C4-2B (cell line): ENCODE measurements at regions not wholly inside any gene's neighbourhood (a gene's known extent, or its start where the extent isn't known, plus 50 kb on each side); places are given as distances from the start of the nearest gene placed in this dataset.

Experiments
- ZFX ChIP-seq: fragments of 450-650 bp; IDR thresholded peaks from 2 replicates; pipeline ENCODE4 v1.6.1; 2017
- TF ChIP-seq, protein P1 (sequence below): fragments of 450-650 bp; conservative IDR thresholded peaks from 2 replicates; pipeline ENCODE4 v1.5.1; 2017; ENCODE audit warnings: mild to moderate bottlenecking

DNA sequence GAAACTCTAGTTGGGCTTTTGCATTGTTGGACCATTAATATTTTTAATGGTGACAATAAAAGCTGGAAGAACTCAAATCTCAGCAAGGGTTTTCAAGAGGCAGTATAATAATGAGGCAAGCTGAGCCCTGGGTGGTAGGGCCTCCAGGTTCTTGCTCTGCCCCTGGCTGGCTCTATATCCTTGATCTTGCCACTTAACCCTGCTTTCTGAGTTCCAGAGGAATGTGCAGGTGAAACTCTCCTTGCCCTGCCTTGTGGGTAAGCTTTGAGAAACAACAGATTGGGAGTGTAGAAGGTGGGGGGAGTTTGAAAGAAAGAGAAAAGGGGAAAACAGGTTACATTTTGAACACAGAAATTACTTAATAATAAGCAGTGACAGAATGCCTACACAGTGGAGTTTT lies 103.3 kb upstream of the MAP4K3 start:
- TF ChIP-seq, protein P1, sequence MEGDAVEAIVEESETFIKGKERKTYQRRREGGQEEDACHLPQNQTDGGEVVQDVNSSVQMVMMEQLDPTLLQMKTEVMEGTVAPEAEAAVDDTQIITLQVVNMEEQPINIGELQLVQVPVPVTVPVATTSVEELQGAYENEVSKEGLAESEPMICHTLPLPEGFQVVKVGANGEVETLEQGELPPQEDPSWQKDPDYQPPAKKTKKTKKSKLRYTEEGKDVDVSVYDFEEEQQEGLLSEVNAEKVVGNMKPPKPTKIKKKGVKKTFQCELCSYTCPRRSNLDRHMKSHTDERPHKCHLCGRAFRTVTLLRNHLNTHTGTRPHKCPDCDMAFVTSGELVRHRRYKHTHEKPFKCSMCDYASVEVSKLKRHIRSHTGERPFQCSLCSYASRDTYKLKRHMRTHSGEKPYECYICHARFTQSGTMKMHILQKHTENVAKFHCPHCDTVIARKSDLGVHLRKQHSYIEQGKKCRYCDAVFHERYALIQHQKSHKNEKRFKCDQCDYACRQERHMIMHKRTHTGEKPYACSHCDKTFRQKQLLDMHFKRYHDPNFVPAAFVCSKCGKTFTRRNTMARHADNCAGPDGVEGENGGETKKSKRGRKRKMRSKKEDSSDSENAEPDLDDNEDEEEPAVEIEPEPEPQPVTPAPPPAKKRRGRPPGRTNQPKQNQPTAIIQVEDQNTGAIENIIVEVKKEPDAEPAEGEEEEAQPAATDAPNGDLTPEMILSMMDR: no peak
- TF ChIP-seq ZFX: no peak
